NT2/D1 (cell line): ENCODE measurements at regions not wholly inside any gene's neighbourhood (a gene's known extent, or its start where the extent isn't known, plus 50 kb on each side); places are given as distances from the start of the nearest gene placed in this dataset.

ENCODE experiments used
- SUZ12 ChIP-seq: IDR thresholded peaks from 2 replicates; pipeline ENCODE4 v1.6.1; 2011; ENCODE audit not compliant: insufficient read length, insufficient read depth; ENCODE audit errors: extremely low read depth
- YY1 ChIP-seq: IDR thresholded peaks from 2 replicates; pipeline ENCODE4 v1.6.1; 2011; ENCODE audit not compliant: insufficient read length, insufficient read depth
- ZNF274 ChIP-seq: IDR thresholded peaks from 2 replicates; pipeline ENCODE4 v1.6.1; 2011; ENCODE audit warnings: mild to moderate bottlenecking, low read depth, low read length

GRCh38 chr6:40733290-40733689 is 146.1 kb upstream of the LRFN2 start:
- no peak for TF ChIP-seq ZNF274
- no peak for TF ChIP-seq YY1
- TF ChIP-seq SUZ12: no peak
